Fibroblast of skin of left biceps (primary cell): ENCODE measurements at regions not wholly inside any gene's neighbourhood (a gene's known extent, or its start where the extent isn't known, plus 50 kb on each side); places are given as distances from the start of the nearest gene placed in this dataset.

Experiments used
- DNase-seq, 2 experiments: peaks; one replicate each; pipeline ENCODE4 v3.0.0-alpha.2; 2013; ENCODE audit warnings: low read depth in 2 of 2

- DNase-seq = no peak
Observed at GRCh38 chr6:137269803-137270202, 50.6 kb upstream of the IFNGR1 start.

GRCh38 chr6:137269347-137269746 is 50.2 kb upstream of the IFNGR1 start:
- no peak for DNase-seq
